ENCODE measurements at regions not wholly inside any gene's neighbourhood (a gene's known extent, or its start where the extent isn't known, plus 50 kb on each side); places are given as distances from the start of the nearest gene placed in this dataset.

GRCh38 chr3:8298021-8298954 is 203.3 kb upstream of the LMCD1 start:
- Histone ChIP-seq H3K4me1 (ENCODE audit: insufficient read depth) (no peaks in the 10 kb centered on the region), H3K27ac (no peak overlapping the region), H3K4me2 (no peak overlapping the region), H2AFZ (no peak overlapping the region), H3K9me3 (ENCODE audit: low read depth) (no peaks in the 10 kb centered on the region), H3K9me2 (replicated peaks; ENCODE audit: insufficient read depth) (no peaks in the 10 kb centered on the region), H3K79me2 (no peaks in the 10 kb centered on the region), H3K36me3 (replicated peaks; ENCODE audit: insufficient read depth, low read depth) (no peaks in the 10 kb centered on the region), H3K4me3 (no peak overlapping the region), H4K20me1 (ENCODE audit: insufficient read depth, poor library complexity, severe bottlenecking) (no peaks in the 10 kb centered on the region), H3K27me3 (no peaks in the 10 kb centered on the region)
- WGBS (ENCODE audit: low lambda C conversion rate, missing lambda C conversion rate): 75% methylated on average over 9 of the region's 9 CpGs
- DNase-seq (ENCODE audit: low spot score): no peak
- TF ChIP-seq EZH2 (IDR thresholded peaks at IDR 0.05; ENCODE audit: borderline replicate concordance) (no peak), CTCF (IDR thresholded peaks at IDR 0.05; ENCODE audit: poor library complexity) (no peak), EZH2phosphoT487 (IDR thresholded peaks at IDR 0.05; ENCODE audit: low read depth, severe bottlenecking, unreplicated experiment) (no peak)

- WGBS (ENCODE audit: low lambda C conversion rate, missing lambda C conversion rate): 42% methylated on average over 7 of the region's 7 CpGs
- H2AFZ ChIP-seq: no peak overlapping the region
- H3K27ac ChIP-seq: no peak overlapping the region
- no peaks in the 10 kb centered on the region for H3K27me3 ChIP-seq
- TF ChIP-seq CTCF (IDR thresholded peaks at IDR 0.05; ENCODE audit: poor library complexity): peak; percentile 85
- TF ChIP-seq EZH2phosphoT487 (IDR thresholded peaks at IDR 0.05; ENCODE audit: low read depth, severe bottlenecking, unreplicated experiment): no peak
- no peak for TF ChIP-seq EZH2 (IDR thresholded peaks at IDR 0.05; ENCODE audit: borderline replicate concordance)
- H3K9me2 ChIP-seq (replicated peaks; ENCODE audit: insufficient read depth): no peaks in the 10 kb centered on the region
- H3K36me3 ChIP-seq (replicated peaks; ENCODE audit: insufficient read depth, low read depth): no peaks in the 10 kb centered on the region
- no peaks in the 10 kb centered on the region for H3K9me3 ChIP-seq (ENCODE audit: low read depth)
- H3K79me2 ChIP-seq: no peaks in the 10 kb centered on the region
- peak; percentile 75 for DNase-seq (ENCODE audit: low spot score)
- H3K4me3 ChIP-seq: no peak overlapping the region
- H4K20me1 ChIP-seq (ENCODE audit: insufficient read depth, poor library complexity, severe bottlenecking): no peaks in the 10 kb centered on the region
- H3K4me2 ChIP-seq: no peak overlapping the region
- H3K4me1 ChIP-seq (ENCODE audit: insufficient read depth): no peaks in the 10 kb centered on the region
Observed at GRCh38 chr3:8301977-8302735, 199.5 kb upstream of the LMCD1 start.

GRCh38 chr3:8303466-8303865 is 198.2 kb upstream of the LMCD1 start:
- H3K79me2 ChIP-seq: no peaks in the 10 kb centered on the region
- H2AFZ ChIP-seq: no peak overlapping the region
- 100% methylated on average over 1 of the region's 1 CpG for WGBS (ENCODE audit: low lambda C conversion rate, missing lambda C conversion rate)
- H3K4me3 ChIP-seq: no peak overlapping the region
- no peak overlapping the region for H3K27ac ChIP-seq
- no peaks in the 10 kb centered on the region for H3K9me2 ChIP-seq (replicated peaks; ENCODE audit: insufficient read depth)
- H3K27me3 ChIP-seq: no peaks in the 10 kb centered on the region
- H3K9me3 ChIP-seq (ENCODE audit: low read depth): no peaks in the 10 kb centered on the region
- DNase-seq (ENCODE audit: low spot score): no peak
- H3K4me2 ChIP-seq: no peak overlapping the region
- H3K4me1 ChIP-seq (ENCODE audit: insufficient read depth): no peaks in the 10 kb centered on the region
- no peaks in the 10 kb centered on the region for H3K36me3 ChIP-seq (replicated peaks; ENCODE audit: insufficient read depth, low read depth)
- no peaks in the 10 kb centered on the region for H4K20me1 ChIP-seq (ENCODE audit: insufficient read depth, poor library complexity, severe bottlenecking)
- TF ChIP-seq EZH2phosphoT487 (IDR thresholded peaks at IDR 0.05; ENCODE audit: low read depth, severe bottlenecking, unreplicated experiment) (no peak), EZH2 (IDR thresholded peaks at IDR 0.05; ENCODE audit: borderline replicate concordance) (no peak), CTCF (IDR thresholded peaks at IDR 0.05; ENCODE audit: poor library complexity) (no peak)
